Gastroesophageal sphincter (tissue), 3 donors: ENCODE measurements at regions not wholly inside any gene's neighbourhood (a gene's known extent, or its start where the extent isn't known, plus 50 kb on each side); places are given as distances from the start of the nearest gene placed in this dataset.

Source experiments
- EP300 ChIP-seq: sonication (generic); formaldehyde crosslinking; IDR thresholded peaks from one replicate; pipeline ENCODE4 v1.6.1; 2017; ENCODE audit warnings: antibody characterized with exemption, mild to moderate bottlenecking
- POLR2A ChIP-seq, 2 donors: fragments of 450-650 bp; IDR thresholded peaks; one replicate each; pipeline ENCODE4 v1.6.1; 2017; ENCODE audit warnings: antibody characterized with exemption in 2 of 2, mild to moderate bottlenecking in 2 of 2, moderate library complexity in 1 of 2
- POLR2AphosphoS5 ChIP-seq: sonication (generic); formaldehyde crosslinking; IDR thresholded peaks from one replicate; pipeline ENCODE4 v1.6.1; 2017; ENCODE audit warnings: antibody characterized with exemption
- TF ChIP-seq, protein P1 (sequence below), 4 experiments: fragments of 200-600 bp in 2 of 4; fragments of 450-650 bp in 2 of 4; sonication (generic) in 1 of 4; IDR thresholded peaks; one replicate each; pipeline ENCODE4 v1.5.1; 2017 to 2019; ENCODE audit warnings: antibody characterized with exemption in 4 of 4, mild to moderate bottlenecking in 2 of 4, moderate library complexity in 2 of 4

GRCh38 chr4:177951026-177951425 lies 508.8 kb upstream of the AGA start:
- TF ChIP-seq, protein P1, sequence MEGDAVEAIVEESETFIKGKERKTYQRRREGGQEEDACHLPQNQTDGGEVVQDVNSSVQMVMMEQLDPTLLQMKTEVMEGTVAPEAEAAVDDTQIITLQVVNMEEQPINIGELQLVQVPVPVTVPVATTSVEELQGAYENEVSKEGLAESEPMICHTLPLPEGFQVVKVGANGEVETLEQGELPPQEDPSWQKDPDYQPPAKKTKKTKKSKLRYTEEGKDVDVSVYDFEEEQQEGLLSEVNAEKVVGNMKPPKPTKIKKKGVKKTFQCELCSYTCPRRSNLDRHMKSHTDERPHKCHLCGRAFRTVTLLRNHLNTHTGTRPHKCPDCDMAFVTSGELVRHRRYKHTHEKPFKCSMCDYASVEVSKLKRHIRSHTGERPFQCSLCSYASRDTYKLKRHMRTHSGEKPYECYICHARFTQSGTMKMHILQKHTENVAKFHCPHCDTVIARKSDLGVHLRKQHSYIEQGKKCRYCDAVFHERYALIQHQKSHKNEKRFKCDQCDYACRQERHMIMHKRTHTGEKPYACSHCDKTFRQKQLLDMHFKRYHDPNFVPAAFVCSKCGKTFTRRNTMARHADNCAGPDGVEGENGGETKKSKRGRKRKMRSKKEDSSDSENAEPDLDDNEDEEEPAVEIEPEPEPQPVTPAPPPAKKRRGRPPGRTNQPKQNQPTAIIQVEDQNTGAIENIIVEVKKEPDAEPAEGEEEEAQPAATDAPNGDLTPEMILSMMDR (IDR thresholded peaks at IDR 0.05) = no peak
- no peak for TF ChIP-seq POLR2AphosphoS5
- no peak for TF ChIP-seq POLR2A (IDR thresholded peaks at IDR 0.05)
- TF ChIP-seq EP300 = no peak
